Aorta (tissue), 5 donors: ENCODE measurements at regions not wholly inside any gene's neighbourhood (a gene's known extent, or its start where the extent isn't known, plus 50 kb on each side); places are given as distances from the start of the nearest gene placed in this dataset.
A peak's percentile ranks its signal among the peaks of the same experiment; 100 is the strongest.
"Not testable (repeated sequence)": the region's sequence is repeated elsewhere in the genome, so short reads cannot be mapped to it uniquely, and the experiment has no call there.

Source experiments
- ATAC-seq: fragments of 200-7000 bp; cut with Tn5 transposase; one replicate; pipeline ENCODE4 v1.9.1; 2022; ENCODE audit warnings: moderate library complexity; ENCODE audit not compliant: low FRiP score
- DNase-seq, 2 donors: peaks; one replicate each; pipeline ENCODE4 v3.0.0-alpha.2; 2020
- H3K27ac ChIP-seq, 2 donors: one replicate each; pipeline ENCODE4 v1.5.1; 2013; ENCODE audit warnings: low read length in 2 of 2, mild to moderate bottlenecking in 2 of 2, moderate library complexity in 2 of 2, control low read depth in 1 of 2, inconsistent platforms in 1 of 2, low read depth in 1 of 2
- H3K27me3 ChIP-seq, 2 donors: one replicate each; pipeline ENCODE4 v1.6.1; 2013; ENCODE audit warnings: control low read depth in 1 of 2, low read length in 1 of 2, mild to moderate bottlenecking in 1 of 2, moderate library complexity in 1 of 2; ENCODE audit not compliant: insufficient read depth in 2 of 2, control insufficient read depth in 1 of 2
- H3K36me3 ChIP-seq, 2 donors: one replicate each; pipeline ENCODE4 v1.6.1; 2013; ENCODE audit warnings: control low read depth in 1 of 2, low read length in 1 of 2, mild to moderate bottlenecking in 1 of 2; ENCODE audit not compliant: insufficient read depth in 2 of 2, control insufficient read depth in 1 of 2
- H3K4me1 ChIP-seq, 2 donors: one replicate each; pipeline ENCODE4 v1.6.1; 2013; ENCODE audit warnings: low read length in 2 of 2, control low read depth in 1 of 2, mild to moderate bottlenecking in 1 of 2, moderate library complexity in 1 of 2; ENCODE audit not compliant: insufficient read depth in 2 of 2, control insufficient read depth in 1 of 2
- H3K4me3 ChIP-seq, 2 donors: one replicate each; pipeline ENCODE4 v1.5.1; 2013; ENCODE audit warnings: low read length in 2 of 2, control low read depth in 1 of 2, mild to moderate bottlenecking in 1 of 2
- H3K9me3 ChIP-seq: one replicate; pipeline ENCODE4 v1.6.1; 2013; ENCODE audit warnings: mild to moderate bottlenecking, low read length; ENCODE audit not compliant: control insufficient read depth
- WGBS, 2 donors: extraction: QIAGEN DNeasy Blood & Tissue Kit; methylation state at CpG; one replicate each; pipeline ENCODE4 v1.1.7; 2013; 5-methylcytosine and 5-hydroxymethylcytosine counted together
- intact Hi-C, 2 donors: fragments of 100-400 bp; cut with DNase I; formaldehyde crosslinking; loops; one replicate each; pipeline versions ENCODE4 v1.14.2 to v1.15.0; 2022
- donor health status: healthy with polysubstance abuse.
- donor health status: Bipolar disorder and iron deficiency.
- donor health status: DM: no; HTN: no; CAD: no.
- donor health status: DM: no; HTN: no; CAD: no.
- donor health status: DM: yes; HTN: yes; CAD: no.

GRCh38 chr22:23439581-23439980 lies 140.5 kb downstream of the IGLL1 start:
- H3K9me3 ChIP-seq, intact Hi-C loops, H3K27ac ChIP-seq, DNase-seq, H3K36me3 ChIP-seq, H3K4me1 ChIP-seq, H3K4me3 ChIP-seq, ATAC-seq, H3K27me3 ChIP-seq: not testable (repeated sequence)
- whole genome bisulfite sequencing, 2 donors: 90 to 91% methylated on average over 3 of the region's 3 CpGs

GRCh38 chr22:23438216-23438615 lies 141.9 kb downstream of the IGLL1 start:
- no peak overlapping the region for H3K27ac ChIP-seq
- no peak overlapping the region for H3K4me3 ChIP-seq
- DNase-seq: no peak
- intact Hi-C loops: no loop called here
- 59 to 63% methylated on average over 13 of the region's 13 CpGs for WGBS, 2 donors
- ATAC-seq: no peak
- no peaks in the 10 kb centered on the region for H3K36me3 ChIP-seq
- no peaks in the 10 kb centered on the region for H3K9me3 ChIP-seq
- H3K27me3 ChIP-seq: no peaks in the 10 kb centered on the region
- H3K4me1 ChIP-seq: no peaks in the 10 kb centered on the region

- 77 to 85% methylated on average over 16 of the region's 16 CpGs for WGBS, 2 donors
These were observed 142.3 kb downstream of the IGLL1 start for GRCh38 chr22:23437779-23438178.

GRCh38 chr22:23437107-23437395 lies 143.0 kb downstream of the IGLL1 start:
- H3K36me3 ChIP-seq, H3K27me3 ChIP-seq, H3K4me3 ChIP-seq, H3K27ac ChIP-seq, DNase-seq, ATAC-seq, H3K9me3 ChIP-seq, intact Hi-C loops, H3K4me1 ChIP-seq: not testable (repeated sequence)
- WGBS, 2 donors: 81 to 82% methylated on average over 7 of the region's 7 CpGs

More at GRCh38 chr22:23437779-23438178, 142.3 kb downstream of the IGLL1 start:
- no peaks in the 10 kb centered on the region for H3K9me3 ChIP-seq
- H3K4me3 ChIP-seq: no peak overlapping the region
- no peaks in the 10 kb centered on the region for H3K27me3 ChIP-seq
- no peaks in the 10 kb centered on the region for H3K4me1 ChIP-seq
- no peaks in the 10 kb centered on the region for H3K36me3 ChIP-seq
- DNase-seq: no peak
- ATAC-seq: no peak
- intact Hi-C loops: no loop called here
- no peak overlapping the region for H3K27ac ChIP-seq

GRCh38 chr22:23436354-23437106 lies 143.6 kb downstream of the IGLL1 start:
- DNase-seq (peak in 1 of 2 donors; percentile 23), ATAC-seq (peak; percentile 4)
- H3K9me3 ChIP-seq, H3K36me3 ChIP-seq, H3K27me3 ChIP-seq, H3K4me1 ChIP-seq, intact Hi-C loops, H3K27ac ChIP-seq, H3K4me3 ChIP-seq: not testable (repeated sequence)
- 73 to 78% methylated on average over 23 of the region's 23 CpGs for WGBS, 2 donors

- H3K36me3 ChIP-seq, H3K9me3 ChIP-seq, H3K27ac ChIP-seq, H3K27me3 ChIP-seq, ATAC-seq, H3K4me3 ChIP-seq, intact Hi-C loops, H3K4me1 ChIP-seq: not testable (repeated sequence)
- WGBS, 2 donors: 86 to 93% methylated on average over 11 to 16 of the region's 16 CpGs
- peak in 1 of 2 donors; percentile 64 for DNase-seq
These were observed 144.9 kb downstream of the IGLL1 start for GRCh38 chr22:23435186-23435585.

GRCh38 chr22:23434198-23434830 lies 145.8 kb downstream of the IGLL1 start:
- H3K4me3 ChIP-seq, H3K4me1 ChIP-seq, H3K9me3 ChIP-seq, H3K27ac ChIP-seq, intact Hi-C loops, H3K36me3 ChIP-seq, ATAC-seq, H3K27me3 ChIP-seq: not testable (repeated sequence)
- WGBS, 2 donors: 93 to 96% methylated on average over 19 to 29 of the region's 29 CpGs
- DNase-seq: peak in 1 of 2 donors; percentile 51

GRCh38 chr22:23433127-23434005 lies 146.7 kb downstream of the IGLL1 start:
- H3K27ac ChIP-seq, H3K27me3 ChIP-seq, H3K36me3 ChIP-seq, intact Hi-C loops, H3K9me3 ChIP-seq, H3K4me3 ChIP-seq, H3K4me1 ChIP-seq: not testable (repeated sequence)
- 17 to 21% methylated on average over 33 to 35 of the region's 35 CpGs for WGBS, 2 donors
- DNase-seq (peak in 1 of 2 donors; percentile 64), ATAC-seq (peak; percentile 56)
